HFFc6 (cell line): ENCODE measurements at regions not wholly inside any gene's neighbourhood (a gene's known extent, or its start where the extent isn't known, plus 50 kb on each side); places are given as distances from the start of the nearest gene placed in this dataset.

ENCODE experiments used
- DNase-seq: peaks from one replicate; pipeline ENCODE4 v3.0.0-alpha.2; 2018
- H3K27ac Mint-ChIP-seq: 2 replicates; pipeline ENCODE4 v1.8.0; 2020; ENCODE audit warnings: mild to moderate bottlenecking, mixed read lengths
- H3K27me3 Mint-ChIP-seq: 2 replicates; pipeline ENCODE4 v1.8.0; 2021; ENCODE audit warnings: mild to moderate bottlenecking, moderate library complexity, mixed read lengths; ENCODE audit not compliant: insufficient read depth
- H3K36me3 Mint-ChIP-seq: 2 replicates; pipeline ENCODE4 v1.8.0; 2021; ENCODE audit warnings: low read depth, mixed read lengths
- H3K4me1 Mint-ChIP-seq: 2 replicates; pipeline ENCODE4 v1.8.0; 2020; ENCODE audit warnings: low read depth, mixed read lengths
- H3K4me3 Mint-ChIP-seq: 2 replicates; pipeline ENCODE4 v1.8.0; 2020; ENCODE audit warnings: mild to moderate bottlenecking, moderate library complexity, mixed read lengths
- H3K9me3 Mint-ChIP-seq: 2 replicates; pipeline ENCODE4 v1.8.0; 2020; ENCODE audit warnings: mild to moderate bottlenecking, mixed read lengths
- CTCF ChIP-seq: fragments of 200-600 bp; sonication (generic); IDR thresholded peaks from 2 replicates; pipeline ENCODE4 v1.5.0; 2021; ENCODE audit warnings: antibody characterized with exemption, mild to moderate bottlenecking

- TF ChIP-seq CTCF: no peak
- Mint-ChIP-seq H3K27ac (no peak overlapping the region), H3K36me3 (no peaks in the 10 kb centered on the region), H3K4me3 (no peak overlapping the region), H3K9me3 (peaks cover 8% of the 10 kb centered on the region), H3K27me3 (no peaks in the 10 kb centered on the region), H3K4me1 (no peaks in the 10 kb centered on the region)
- no peak for DNase-seq
These were observed 639.7 kb upstream of the SYT4 start for GRCh38 chr18:43916984-43917383.

GRCh38 chr18:43917520-43917919 lies 640.2 kb upstream of the SYT4 start:
- DNase-seq: no peak
- Mint-ChIP-seq H3K36me3 (no peaks in the 10 kb centered on the region), H3K4me3 (no peak overlapping the region), H3K4me1 (no peaks in the 10 kb centered on the region), H3K9me3 (peaks cover 4% of the 10 kb centered on the region), H3K27me3 (no peaks in the 10 kb centered on the region), H3K27ac (no peak overlapping the region)
- TF ChIP-seq CTCF: no peak

GRCh38 chr18:43919551-43919950 lies 642.3 kb upstream of the SYT4 start:
- DNase-seq: no peak
- TF ChIP-seq CTCF: no peak
- H3K36me3 Mint-ChIP-seq: no peaks in the 10 kb centered on the region
- H3K27me3 Mint-ChIP-seq: no peaks in the 10 kb centered on the region
- H3K4me1 Mint-ChIP-seq: no peaks in the 10 kb centered on the region
- no peak overlapping the region for H3K27ac Mint-ChIP-seq
- peaks cover 4% of the 10 kb centered on the region for H3K9me3 Mint-ChIP-seq
- no peak overlapping the region for H3K4me3 Mint-ChIP-seq

- no peak overlapping the region for H3K27ac Mint-ChIP-seq
- H3K27me3 Mint-ChIP-seq: no peaks in the 10 kb centered on the region
- no peaks in the 10 kb centered on the region for H3K4me1 Mint-ChIP-seq
- no peak overlapping the region for H3K4me3 Mint-ChIP-seq
- peaks cover 10% of the 10 kb centered on the region for H3K9me3 Mint-ChIP-seq
- TF ChIP-seq CTCF: no peak
- no peak for DNase-seq
- H3K36me3 Mint-ChIP-seq: no peaks in the 10 kb centered on the region
These were observed 654.1 kb upstream of the SYT4 start for GRCh38 chr18:43931439-43931838.

- no peaks in the 10 kb centered on the region for H3K36me3 Mint-ChIP-seq
- H3K27ac Mint-ChIP-seq: no peak overlapping the region
- no peak for TF ChIP-seq CTCF
- H3K27me3 Mint-ChIP-seq: no peaks in the 10 kb centered on the region
- H3K4me3 Mint-ChIP-seq: no peak overlapping the region
- no peaks in the 10 kb centered on the region for H3K4me1 Mint-ChIP-seq
- DNase-seq: no peak
- peaks cover 10% of the 10 kb centered on the region for H3K9me3 Mint-ChIP-seq
These were observed 654.9 kb upstream of the SYT4 start for GRCh38 chr18:43932140-43932539.

GRCh38 chr18:43933177-43933576 lies 655.9 kb upstream of the SYT4 start:
- Mint-ChIP-seq H3K4me3 (no peak overlapping the region), H3K9me3 (peaks cover 10% of the 10 kb centered on the region), H3K27ac (no peak overlapping the region), H3K27me3 (no peaks in the 10 kb centered on the region), H3K4me1 (no peaks in the 10 kb centered on the region), H3K36me3 (no peaks in the 10 kb centered on the region)
- no peak for TF ChIP-seq CTCF
- DNase-seq: no peak
